ENCODE measurements at regions not wholly inside any gene's neighbourhood (a gene's known extent, or its start where the extent isn't known, plus 50 kb on each side); places are given as distances from the start of the nearest gene placed in this dataset.

DNA sequence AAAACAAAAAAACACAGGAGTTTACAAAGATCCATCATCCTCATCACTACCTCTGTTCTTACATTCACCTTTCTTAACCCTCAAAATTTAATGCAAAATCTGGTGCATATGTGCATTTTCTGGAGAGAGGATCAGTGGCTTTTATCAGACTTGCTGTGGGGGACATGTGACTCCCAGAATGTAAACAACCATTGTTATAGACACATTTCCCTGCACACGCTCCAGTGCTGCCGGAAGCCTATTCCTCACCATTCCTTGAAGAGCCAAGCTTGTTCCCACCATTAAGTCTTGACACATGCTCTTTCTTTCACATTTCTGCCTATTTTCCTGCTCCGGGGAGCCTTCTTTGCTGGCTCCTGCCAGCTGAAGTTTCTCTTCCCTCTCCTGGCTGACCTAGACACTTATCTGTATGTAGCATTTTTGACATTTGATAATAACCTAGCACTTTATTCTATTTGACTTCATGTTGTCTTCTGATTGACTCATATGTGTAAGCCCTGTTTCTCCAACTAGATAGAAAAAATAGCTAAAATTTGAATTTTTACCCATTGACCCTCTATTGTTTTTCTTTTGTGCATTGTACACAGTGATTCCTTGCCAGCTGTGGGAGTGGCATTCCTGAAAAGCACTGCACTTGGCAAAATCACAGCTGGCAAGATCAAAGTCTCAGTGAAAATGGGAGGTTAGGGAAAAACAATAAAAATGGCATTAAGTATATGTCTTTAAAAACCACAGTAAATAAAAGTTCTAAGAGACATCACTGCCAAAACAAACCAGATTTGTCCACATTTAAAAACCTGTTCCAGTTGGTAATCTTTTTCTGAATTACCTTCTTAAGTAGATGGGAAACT, 76.8 kb upstream of the CIBAR2 start:
- TF ChIP-seq, protein P1, sequence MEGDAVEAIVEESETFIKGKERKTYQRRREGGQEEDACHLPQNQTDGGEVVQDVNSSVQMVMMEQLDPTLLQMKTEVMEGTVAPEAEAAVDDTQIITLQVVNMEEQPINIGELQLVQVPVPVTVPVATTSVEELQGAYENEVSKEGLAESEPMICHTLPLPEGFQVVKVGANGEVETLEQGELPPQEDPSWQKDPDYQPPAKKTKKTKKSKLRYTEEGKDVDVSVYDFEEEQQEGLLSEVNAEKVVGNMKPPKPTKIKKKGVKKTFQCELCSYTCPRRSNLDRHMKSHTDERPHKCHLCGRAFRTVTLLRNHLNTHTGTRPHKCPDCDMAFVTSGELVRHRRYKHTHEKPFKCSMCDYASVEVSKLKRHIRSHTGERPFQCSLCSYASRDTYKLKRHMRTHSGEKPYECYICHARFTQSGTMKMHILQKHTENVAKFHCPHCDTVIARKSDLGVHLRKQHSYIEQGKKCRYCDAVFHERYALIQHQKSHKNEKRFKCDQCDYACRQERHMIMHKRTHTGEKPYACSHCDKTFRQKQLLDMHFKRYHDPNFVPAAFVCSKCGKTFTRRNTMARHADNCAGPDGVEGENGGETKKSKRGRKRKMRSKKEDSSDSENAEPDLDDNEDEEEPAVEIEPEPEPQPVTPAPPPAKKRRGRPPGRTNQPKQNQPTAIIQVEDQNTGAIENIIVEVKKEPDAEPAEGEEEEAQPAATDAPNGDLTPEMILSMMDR (IDR thresholded peaks at IDR 0.05; ENCODE audit: insufficient read depth, low read length): no peak
- H3K4me3 ChIP-seq (ENCODE audit: low read depth, low read length): no peak overlapping the region
- peak; percentile 73 for DNase-seq (ENCODE audit: low read depth)

DNA sequence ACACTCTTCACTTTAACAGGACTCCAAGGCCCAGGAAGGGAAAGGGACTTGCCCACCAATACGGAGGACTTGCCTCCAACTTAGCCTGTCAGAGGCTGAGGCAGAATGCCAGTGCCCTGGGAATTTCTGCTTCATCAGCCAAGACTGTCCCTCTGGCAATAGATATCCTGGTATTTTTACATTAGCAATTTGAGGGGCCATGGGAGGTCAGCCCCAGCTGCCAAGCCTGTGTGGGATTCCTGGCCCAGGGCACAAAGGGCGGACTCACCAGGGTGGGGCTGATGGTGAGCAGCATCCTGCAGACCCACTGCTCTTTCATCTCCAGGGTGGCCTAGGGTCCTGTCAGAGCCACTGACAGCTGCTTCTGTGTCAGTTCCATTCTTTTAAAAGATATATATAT, 78.3 kb upstream of the CIBAR2 start:
- TF ChIP-seq, protein P1 (IDR thresholded peaks at IDR 0.05; ENCODE audit: insufficient read depth, low read length): no peak
- DNase-seq (ENCODE audit: low read depth): no peak
- H3K4me3 ChIP-seq (ENCODE audit: low read depth, low read length): no peak overlapping the region

DNA sequence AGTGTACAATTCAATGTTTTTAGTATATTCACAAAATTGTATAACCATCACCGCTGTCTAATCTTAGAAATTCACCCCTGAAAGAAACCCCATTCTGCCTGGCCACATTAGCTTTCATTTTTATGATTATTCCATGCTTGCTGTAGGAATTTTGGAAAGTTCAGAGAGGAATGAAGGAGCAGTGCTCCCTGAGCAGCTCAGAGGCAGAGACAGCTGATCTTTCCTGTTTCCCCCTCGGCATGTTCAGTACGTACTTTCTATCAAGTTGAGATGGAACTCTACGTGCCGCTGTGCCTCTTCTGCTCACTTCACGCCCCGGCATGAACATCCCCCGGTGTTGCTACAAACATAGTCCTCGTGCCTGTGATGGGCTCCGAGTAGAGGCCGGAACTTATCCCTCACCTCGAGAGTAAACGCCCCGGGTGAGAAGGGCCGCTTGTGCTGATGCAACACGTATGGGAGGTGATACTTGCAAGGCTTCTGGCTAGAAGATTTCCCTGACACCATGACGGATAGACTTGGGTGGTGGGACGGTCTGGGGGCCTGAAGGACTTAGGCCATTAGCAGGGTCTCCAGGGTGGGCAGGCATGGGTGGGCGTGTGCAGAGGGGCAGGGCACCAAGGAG, 79.2 kb upstream of the CIBAR2 start:
- H3K4me3 ChIP-seq (ENCODE audit: low read depth, low read length): no peak overlapping the region
- DNase-seq (ENCODE audit: low read depth): no peak
- TF ChIP-seq, protein P1 (IDR thresholded peaks at IDR 0.05; ENCODE audit: insufficient read depth, low read length): no peak

DNA sequence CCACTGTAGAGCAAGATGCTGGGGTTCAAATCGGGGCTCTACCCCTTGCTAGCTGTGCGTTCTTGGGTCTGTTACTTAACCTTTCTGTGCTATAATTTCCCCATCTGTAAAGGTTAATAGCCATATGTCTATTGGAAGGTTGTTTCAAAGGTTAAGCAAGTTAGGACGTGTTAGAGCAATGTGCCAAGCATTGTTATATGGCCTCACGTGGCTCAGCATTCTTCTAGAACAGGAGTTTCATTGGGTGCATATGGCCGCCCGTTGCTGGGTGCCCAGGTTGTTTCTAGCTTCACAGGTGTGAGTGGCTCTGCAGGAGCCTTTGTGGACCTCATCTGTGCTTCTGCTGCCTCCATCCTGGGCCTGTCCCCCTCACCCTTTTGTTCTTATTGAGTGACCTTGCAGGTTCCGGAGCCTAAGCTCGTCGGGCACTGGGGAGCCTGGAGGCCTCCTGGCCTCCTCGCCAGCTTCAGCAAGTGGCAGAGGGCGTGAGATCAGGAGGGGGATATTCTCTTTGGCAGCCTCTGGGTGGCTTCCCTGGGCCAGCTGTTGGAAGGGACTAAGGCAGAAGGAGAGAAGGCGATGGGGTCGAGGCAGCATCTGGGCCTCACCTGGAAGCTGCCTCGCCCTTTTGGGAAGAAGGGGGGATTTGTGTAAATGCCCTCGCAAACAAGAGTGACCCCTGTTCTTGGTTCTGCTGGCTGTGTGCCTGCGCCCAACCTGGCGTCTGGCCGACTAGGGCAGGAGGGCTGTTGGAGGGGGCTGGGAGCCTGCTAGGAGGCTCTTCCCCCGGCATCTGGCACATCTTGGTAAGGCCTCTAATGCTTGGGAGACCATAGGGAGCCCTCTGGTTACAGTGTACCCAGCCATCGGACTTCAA, 80.2 kb upstream of the CIBAR2 start:
- H3K4me3 ChIP-seq (ENCODE audit: low read depth, low read length): no peak overlapping the region
- DNase-seq (ENCODE audit: low read depth): no peak
- TF ChIP-seq, protein P1 (IDR thresholded peaks at IDR 0.05; ENCODE audit: insufficient read depth, low read length): no peak

DNA sequence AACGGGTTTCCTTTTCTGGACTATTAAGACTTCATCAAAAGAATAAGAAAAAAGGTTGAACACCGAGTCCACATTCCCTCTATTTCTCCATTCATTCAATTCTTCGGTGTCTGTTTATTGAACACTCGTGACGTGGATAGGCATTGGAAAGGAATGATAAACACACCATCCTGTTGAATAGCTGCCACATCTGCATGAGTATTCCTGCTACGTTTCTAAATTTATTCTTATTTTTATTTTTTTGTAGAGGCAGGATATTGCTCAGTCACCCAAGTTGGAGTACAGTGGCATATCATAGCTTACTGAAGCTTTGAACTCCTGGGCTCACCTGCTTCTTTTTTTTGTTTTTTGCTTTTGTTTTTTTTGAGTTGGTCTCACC, 80.8 kb upstream of the CIBAR2 start:
- H3K4me3 ChIP-seq (ENCODE audit: low read depth, low read length): no peak overlapping the region
- TF ChIP-seq, protein P1 (IDR thresholded peaks at IDR 0.05; ENCODE audit: insufficient read depth, low read length): no peak
- peak; percentile 45 for DNase-seq (ENCODE audit: low read depth)

DNA sequence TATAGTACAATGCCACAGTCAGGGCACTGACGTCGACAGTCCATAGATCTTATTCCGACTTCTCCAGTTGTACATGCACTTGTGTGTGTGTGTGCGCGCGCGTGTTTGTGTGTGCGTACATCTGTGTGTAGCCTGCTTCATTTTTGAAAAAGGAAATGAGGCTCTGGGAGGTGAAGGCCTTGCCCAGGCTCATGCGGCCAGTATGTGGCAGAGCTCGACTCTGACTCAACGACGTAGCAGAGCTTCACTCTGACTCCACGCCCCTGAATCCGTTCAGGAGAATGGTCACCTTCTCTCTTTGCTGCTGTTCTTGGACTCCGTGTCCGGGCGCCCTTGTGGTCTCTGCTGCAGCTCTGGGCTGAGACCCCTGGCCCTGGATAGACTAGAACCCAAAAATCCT, 81.6 kb upstream of the CIBAR2 start:
- no peak for DNase-seq (ENCODE audit: low read depth)
- TF ChIP-seq, protein P1 (IDR thresholded peaks at IDR 0.05; ENCODE audit: insufficient read depth, low read length): no peak

More for the DNA sequence above, 81.6 kb upstream of the CIBAR2 start:
- no peak overlapping the region for H3K4me3 ChIP-seq (ENCODE audit: low read depth, low read length)

Data from fibroblast of the aortic adventitia (primary cell).